HCT116 (cell line): ENCODE measurements at regions not wholly inside any gene's neighbourhood (a gene's known extent, or its start where the extent isn't known, plus 50 kb on each side); places are given as distances from the start of the nearest gene placed in this dataset.

Experiments used
- ATAC-seq: fragments of 200-7000 bp; cut with Tn5 transposase; 2 replicates; pipeline ENCODE4 v1.9.1; 2020; ENCODE audit warnings: mild to moderate bottlenecking, moderate library complexity
- BruUV-seq: library from RNA; stranded (reverse); fragments of 400-500 nt; replicated peaks from 2 replicates; lab custom pipeline; 2021; lab: Mats Ljungman, UMichigan
- CTCF ChIA-PET: fragments of 300-600 bp; sonication (Branson Sonifier 250); formaldehyde crosslinking; loops from one replicate; lab custom pipeline; 2021; ENCODE audit warnings: antibody characterized with exemption; lab: Charles Lee
- POLR2A ChIA-PET: fragments of 300-600, 350-600 bp; sonication (Branson Sonifier 250); formaldehyde crosslinking; loops from one replicate; lab custom pipeline; 2021; ENCODE audit warnings: antibody characterized with exemption; lab: Charles Lee
- RAD21 ChIA-PET, 2 experiments: fragments of 300-600 bp; sonication (Branson Sonifier 250); formaldehyde crosslinking; loops; one replicate each; lab custom pipeline; 2023; ENCODE audit warnings: low total read pairs in 2 of 2; ENCODE audit not compliant: uncharacterized antibody in 2 of 2, unreplicated experiment in 2 of 2, low non-redundant PET in 1 of 2; lab: Charles Lee
- DNase-seq: peaks from one replicate; pipeline ENCODE4 v3.0.0-alpha.2; 2010; ENCODE audit warnings: low read depth, low spot score
- H2AFZ ChIP-seq: fragments of 200-600 bp; shearing (Covaris generic), sonication (generic); 2 replicates; pipeline ENCODE4 v1.6.1; 2017; ENCODE audit warnings: low read depth, mixed run types, mixed read lengths, antibody characterized with exemption, low read length; ENCODE audit not compliant: poor library complexity, severe bottlenecking
- H3K27ac ChIP-seq: 2 replicates; pipeline ENCODE4 v1.5.1; 2012; ENCODE audit warnings: low read depth, low read length
- H3K27me3 ChIP-seq: fragments of 200-600 bp; sonication (generic); 2 replicates; pipeline ENCODE4 v1.6.1; 2016; ENCODE audit warnings: mixed run types, low read length, mixed read lengths; ENCODE audit not compliant: insufficient read depth
- H3K36me3 ChIP-seq, 2 experiments: fragments of 200-500 bp in 1 of 2; fragments of 200-600 bp in 1 of 2; sonication (Bioruptor generic) in 1 of 2; sonication (generic) in 1 of 2; 2 replicates each; pipeline versions ENCODE4 v1.5.1 to v1.6.1; 2014 to 2016; ENCODE audit warnings: low read length in 2 of 2, inconsistent platforms in 1 of 2, mixed read lengths in 1 of 2, mixed run types in 1 of 2; ENCODE audit not compliant: insufficient read depth in 2 of 2, control insufficient read depth in 1 of 2
- H3K4me1 ChIP-seq, 2 experiments: fragments of 200-600 bp in 1 of 2; sonication (generic) in 1 of 2; 2 replicates each; pipeline versions ENCODE4 v1.5.1 to v1.6.1; 2012 to 2017; ENCODE audit warnings: low read length in 2 of 2, inconsistent platforms in 1 of 2, mild to moderate bottlenecking in 1 of 2, mixed read lengths in 1 of 2, mixed run types in 1 of 2, moderate library complexity in 1 of 2; ENCODE audit not compliant: insufficient read depth in 2 of 2, control insufficient read depth in 1 of 2
- H3K4me2 ChIP-seq: fragments of 200-600 bp; sonication (generic); 2 replicates; pipeline ENCODE4 v1.6.1; 2017; ENCODE audit warnings: mixed run types, low read length, mixed read lengths
- H3K4me3 ChIP-seq, 2 experiments: fragments of 200-600 bp in 1 of 2; sonication (generic) in 1 of 2; replicated peaks in 1 of 2; 2 replicates each; pipeline ENCODE4 v1.5.1; 2011 to 2016; ENCODE audit warnings: low read length in 2 of 2, control low read depth in 1 of 2, low read depth in 1 of 2, mild to moderate bottlenecking in 1 of 2, mixed read lengths in 1 of 2, mixed run types in 1 of 2
- H3K79me2 ChIP-seq: fragments of 200-600 bp; sonication (generic); 2 replicates; pipeline ENCODE4 v1.6.1; 2017; ENCODE audit warnings: mild to moderate bottlenecking, mixed run types, low read length, moderate library complexity, mixed read lengths; ENCODE audit not compliant: insufficient read depth
- H3K9ac ChIP-seq: fragments of 200-600 bp; sonication (generic); 2 replicates; pipeline ENCODE4 v1.6.1; 2016; ENCODE audit warnings: low read length, mixed read lengths
- H3K9me2 ChIP-seq: fragments of 200-600 bp; sonication (generic), shearing (Covaris generic); 2 replicates; pipeline ENCODE4 v1.6.1; 2017; ENCODE audit warnings: mixed run types, mild to moderate bottlenecking, moderate library complexity; ENCODE audit not compliant: insufficient read depth
- H3K9me3 ChIP-seq, 2 experiments: fragments of 200-500 bp in 1 of 2; fragments of 200-600 bp in 1 of 2; sonication (Bioruptor generic) in 1 of 2; sonication (generic) in 1 of 2; 2 replicates each; pipeline ENCODE4 v1.6.1; 2014 to 2017; ENCODE audit warnings: low read length in 2 of 2, mixed read lengths in 2 of 2, inconsistent platforms in 1 of 2, low read depth in 1 of 2, mild to moderate bottlenecking in 1 of 2, mixed run types in 1 of 2, moderate library complexity in 1 of 2; ENCODE audit not compliant: control insufficient read depth in 1 of 2, insufficient read depth in 1 of 2
- H4K20me1 ChIP-seq: fragments of 200-600 bp; sonication (generic), shearing (Covaris generic); 2 replicates; pipeline ENCODE4 v1.6.1; 2017; ENCODE audit warnings: mixed run types, mild to moderate bottlenecking, moderate library complexity; ENCODE audit not compliant: insufficient read depth
- ATF3 ChIP-seq: IDR thresholded peaks from 2 replicates; pipeline ENCODE4 v1.6.1; 2012
- CBX3 ChIP-seq: IDR thresholded peaks from 2 replicates; pipeline ENCODE4 v1.6.1; 2012; ENCODE audit warnings: low read depth
- CEBPB ChIP-seq: IDR thresholded peaks from 2 replicates; pipeline ENCODE4 v1.6.1; 2012; ENCODE audit warnings: low read depth
- EZH2phosphoT487 ChIP-seq: fragments of 200-600 bp; IDR thresholded peaks from 2 replicates; pipeline ENCODE4 v1.6.1; 2018; ENCODE audit warnings: antibody characterized with exemption, borderline replicate concordance
- JUND ChIP-seq: IDR thresholded peaks from 2 replicates; pipeline ENCODE4 v1.6.1; 2012
- MAX ChIP-seq: IDR thresholded peaks from 2 replicates; pipeline ENCODE4 v1.6.1; 2012
- RAD21 ChIP-seq: IDR thresholded peaks from 2 replicates; pipeline ENCODE4 v1.6.1; 2012; ENCODE audit warnings: low read depth, mild to moderate bottlenecking
- REST ChIP-seq: IDR thresholded peaks from 2 replicates; pipeline ENCODE4 v1.6.1; 2012; ENCODE audit warnings: low read depth
- YY1 ChIP-seq: IDR thresholded peaks from 2 replicates; pipeline ENCODE4 v1.6.1; 2011; ENCODE audit warnings: low read length, low read depth, moderate library complexity, mild to moderate bottlenecking; ENCODE audit not compliant: insufficient replicate concordance; ENCODE audit errors: extremely low read depth
- ZBTB33 ChIP-seq: IDR thresholded peaks from 2 replicates; pipeline ENCODE4 v1.6.1; 2011; ENCODE audit warnings: mild to moderate bottlenecking, low read length, moderate library complexity; ENCODE audit not compliant: insufficient replicate concordance; ENCODE audit errors: extremely low read depth
- ZFX ChIP-seq: fragments of 450-650 bp; IDR thresholded peaks from 2 replicates; pipeline ENCODE4 v1.6.1; 2017
- ZNF274 ChIP-seq: fragments of 200-500 bp; sonication (Bioruptor generic); IDR thresholded peaks from 2 replicates; pipeline ENCODE4 v1.6.1; 2014; ENCODE audit warnings: mild to moderate bottlenecking, low read depth, low read length, inconsistent platforms
- intact Hi-C: fragments of 100-400 bp; cut with micrococcal nuclease; formaldehyde crosslinking; loops from 2 replicates; pipeline ENCODE4 v1.10.0; 2022

- no peak for TF ChIP-seq MAX
- TF ChIP-seq EZH2phosphoT487, result no peak
- TF ChIP-seq YY1, result no peak
- TF ChIP-seq CBX3, result no peak
- no peak for TF ChIP-seq JUND
- TF ChIP-seq RAD21, result no peak
Observed at GRCh38 chr2:15712551-15713342, 121.1 kb downstream of the DDX1 start (continued).

GRCh38 chr2:15713475-15713874, 121.8 kb downstream of the DDX1 start:
- RAD21 ChIA-PET, result no interaction called here
- no peak for TF ChIP-seq JUND
- no peak for TF ChIP-seq CEBPB
- TF ChIP-seq MAX, result no peak
- TF ChIP-seq ZNF274, result no peak
- no peak for TF ChIP-seq REST
- no peak for TF ChIP-seq ZFX
- TF ChIP-seq ATF3, result no peak
- no peak for TF ChIP-seq ZBTB33
- H3K27ac ChIP-seq, result no peak overlapping the region
- CTCF ChIA-PET, result no interaction called here
- intact Hi-C loops, result no loop called here
- POLR2A ChIA-PET, result no interaction called here
- DNase-seq (no peak), ATAC-seq (no peak)
- BruUV-seq, result no TSS peak
- H3K9me3 ChIP-seq, result no peaks in the 10 kb centered on the region
- H3K4me2 ChIP-seq, result no peak overlapping the region
- H4K20me1 ChIP-seq, result no peaks in the 10 kb centered on the region
- no peaks in the 10 kb centered on the region for H3K36me3 ChIP-seq
- H3K27me3 ChIP-seq, result no peaks in the 10 kb centered on the region
- no peak overlapping the region for H3K9ac ChIP-seq
- H3K4me1 ChIP-seq, result peaks cover 0 to 8% of the 10 kb centered on the region in 2 experiments; a peak in 1 of 4 replicates
- no peak overlapping the region for H2AFZ ChIP-seq
- H3K9me2 ChIP-seq, result no peaks in the 10 kb centered on the region
- H3K4me3 ChIP-seq, result no peak overlapping the region
- no peaks in the 10 kb centered on the region for H3K79me2 ChIP-seq
